ENCODE measurements at regions not wholly inside any gene's neighbourhood (a gene's known extent, or its start where the extent isn't known, plus 50 kb on each side); places are given as distances from the start of the nearest gene placed in this dataset.

- TF ChIP-seq CTCF (IDR thresholded peaks at IDR 0.05) (no peak), POLR2A (IDR thresholded peaks at IDR 0.05) (no peak)
Measured at GRCh38 chrX:121407627-121408026, 360.2 kb downstream of the GLUD2 start.
